ENCODE measurements at regions not wholly inside any gene's neighbourhood (a gene's known extent, or its start where the extent isn't known, plus 50 kb on each side); places are given as distances from the start of the nearest gene placed in this dataset.

- TF ChIP-seq POLR2A (IDR thresholded peaks at IDR 0.05) (no peak), EP300 (IDR thresholded peaks at IDR 0.05) (no peak), POLR2AphosphoS5 (IDR thresholded peaks at IDR 0.05) (no peak)
These were observed 58.2 kb upstream of the WDFY3 start for GRCh38 chr4:85024671-85025070.

Measured in stomach (tissue), 4 donors.